Stomach (tissue), 4 donors: ENCODE measurements at regions not wholly inside any gene's neighbourhood (a gene's known extent, or its start where the extent isn't known, plus 50 kb on each side); places are given as distances from the start of the nearest gene placed in this dataset.

ENCODE experiments used
- EP300 ChIP-seq: sonication (generic); formaldehyde crosslinking; IDR thresholded peaks from one replicate; pipeline ENCODE4 v1.6.1; 2017; ENCODE audit warnings: antibody characterized with exemption
- POLR2A ChIP-seq, 4 donors: fragments of 450-650 bp; IDR thresholded peaks; one replicate each; pipeline ENCODE4 v1.6.1; 2016; ENCODE audit warnings: antibody characterized with exemption in 4 of 4, control low read depth in 2 of 4, mild to moderate bottlenecking in 1 of 4, moderate library complexity in 1 of 4
- TF ChIP-seq, protein P1 (sequence below), 7 experiments: fragments of 450-650 bp in 4 of 7; fragments of 200-600 bp in 3 of 7; sonication (generic) in 3 of 7; IDR thresholded peaks; one replicate each; pipeline ENCODE4 v1.5.1; 2016 to 2019; ENCODE audit warnings: antibody characterized with exemption in 7 of 7, control low read depth in 2 of 7, mild to moderate bottlenecking in 1 of 7

DNA sequence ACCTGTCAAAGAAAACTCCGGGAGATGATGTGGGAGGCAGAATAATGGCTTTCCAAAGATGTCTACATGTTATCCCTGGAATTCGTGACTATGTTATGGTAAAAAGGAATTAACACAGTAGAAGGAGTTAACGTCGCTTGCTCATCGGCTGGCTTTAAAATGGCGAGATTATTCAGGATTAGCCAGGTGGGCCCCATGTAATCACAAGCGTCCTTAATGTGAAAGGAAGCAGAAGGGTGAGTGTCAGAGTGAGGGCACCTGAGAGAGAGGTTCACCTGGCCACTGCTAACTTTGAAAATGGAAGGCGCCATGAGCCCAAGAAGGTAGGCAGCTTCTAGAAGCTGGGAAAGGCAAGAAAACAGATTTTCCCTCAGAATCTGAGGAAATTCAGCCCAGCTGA lies 557.2 kb downstream of the EPHB1 start:
- no peak for TF ChIP-seq POLR2A (IDR thresholded peaks at IDR 0.05)
- TF ChIP-seq, protein P1, sequence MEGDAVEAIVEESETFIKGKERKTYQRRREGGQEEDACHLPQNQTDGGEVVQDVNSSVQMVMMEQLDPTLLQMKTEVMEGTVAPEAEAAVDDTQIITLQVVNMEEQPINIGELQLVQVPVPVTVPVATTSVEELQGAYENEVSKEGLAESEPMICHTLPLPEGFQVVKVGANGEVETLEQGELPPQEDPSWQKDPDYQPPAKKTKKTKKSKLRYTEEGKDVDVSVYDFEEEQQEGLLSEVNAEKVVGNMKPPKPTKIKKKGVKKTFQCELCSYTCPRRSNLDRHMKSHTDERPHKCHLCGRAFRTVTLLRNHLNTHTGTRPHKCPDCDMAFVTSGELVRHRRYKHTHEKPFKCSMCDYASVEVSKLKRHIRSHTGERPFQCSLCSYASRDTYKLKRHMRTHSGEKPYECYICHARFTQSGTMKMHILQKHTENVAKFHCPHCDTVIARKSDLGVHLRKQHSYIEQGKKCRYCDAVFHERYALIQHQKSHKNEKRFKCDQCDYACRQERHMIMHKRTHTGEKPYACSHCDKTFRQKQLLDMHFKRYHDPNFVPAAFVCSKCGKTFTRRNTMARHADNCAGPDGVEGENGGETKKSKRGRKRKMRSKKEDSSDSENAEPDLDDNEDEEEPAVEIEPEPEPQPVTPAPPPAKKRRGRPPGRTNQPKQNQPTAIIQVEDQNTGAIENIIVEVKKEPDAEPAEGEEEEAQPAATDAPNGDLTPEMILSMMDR (IDR thresholded peaks at IDR 0.05), result no peak
- no peak for TF ChIP-seq EP300
